GM12875 (cell line): ENCODE measurements at regions not wholly inside any gene's neighbourhood (a gene's known extent, or its start where the extent isn't known, plus 50 kb on each side); places are given as distances from the start of the nearest gene placed in this dataset.

Experiments used
- H3K4me3 ChIP-seq: one replicate; pipeline ENCODE4 v1.5.1; 2011; ENCODE audit warnings: low read depth, low read length, control low read depth
- CTCF ChIP-seq: IDR thresholded peaks from 2 replicates; pipeline ENCODE4 v1.5.1; 2011; ENCODE audit warnings: low read depth, mild to moderate bottlenecking, control low read depth, inconsistent platforms, low read length, moderate library complexity, borderline replicate concordance; ENCODE audit not compliant: insufficient read depth

GRCh38 chr2:12818416-12819102 is 101.8 kb downstream of the TRIB2 start:
- TF ChIP-seq CTCF, result no peak
- no peak overlapping the region for H3K4me3 ChIP-seq

- TF ChIP-seq CTCF, result no peak
- no peak overlapping the region for H3K4me3 ChIP-seq
Measured at GRCh38 chr2:12819103-12819475, 102.4 kb downstream of the TRIB2 start.

GRCh38 chr2:12819721-12820120 is 103.0 kb downstream of the TRIB2 start:
- TF ChIP-seq CTCF, result no peak

GRCh38 chr2:12821656-12822055 is 104.9 kb downstream of the TRIB2 start:
- no peak overlapping the region for H3K4me3 ChIP-seq
- TF ChIP-seq CTCF, result no peak

More at GRCh38 chr2:12819721-12820120, 103.0 kb downstream of the TRIB2 start:
- H3K4me3 ChIP-seq, result no peak overlapping the region

GRCh38 chr2:12824351-12824777 is 107.6 kb downstream of the TRIB2 start:
- H3K4me3 ChIP-seq, result no peak overlapping the region
- TF ChIP-seq CTCF, result no peak

- no peak for TF ChIP-seq CTCF
- H3K4me3 ChIP-seq, result no peak overlapping the region
Measured at GRCh38 chr2:12824778-12825379, 108.1 kb downstream of the TRIB2 start.

- no peak overlapping the region for H3K4me3 ChIP-seq
- TF ChIP-seq CTCF, result no peak
Measured at GRCh38 chr2:12826781-12827180, 110.0 kb downstream of the TRIB2 start.
